GM21576 (cell line): ENCODE measurements at regions not wholly inside any gene's neighbourhood (a gene's known extent, or its start where the extent isn't known, plus 50 kb on each side); places are given as distances from the start of the nearest gene placed in this dataset.
"Not testable (repeated sequence)": the region's sequence is repeated elsewhere in the genome, so short reads cannot be mapped to it uniquely, and the experiment has no call there.

Experiments
- ATAC-seq: cut with Tn5 transposase; IDR thresholded peaks from one replicate; pipeline ENCODE4 v1.9.1; 2021; ENCODE audit warnings: mild to moderate bottlenecking, moderate library complexity; ENCODE audit not compliant: unreplicated experiment

GRCh38 chrX:16316331-16316730, 149.1 kb downstream of the MAGEB17 start:
- ATAC-seq = no peak

GRCh38 chrX:16319929-16320328, 152.6 kb downstream of the MAGEB17 start:
- ATAC-seq = no peak

GRCh38 chrX:16320765-16321355, 153.6 kb downstream of the MAGEB17 start:
- ATAC-seq = no peak

- no peak for ATAC-seq
Observed at GRCh38 chrX:16333453-16333852, 166.2 kb downstream of the MAGEB17 start.

- no peak for ATAC-seq
Observed at GRCh38 chrX:16335181-16335580, 167.9 kb downstream of the MAGEB17 start.

- no peak for ATAC-seq
Observed at GRCh38 chrX:16347968-16348670, 180.8 kb downstream of the MAGEB17 start.

GRCh38 chrX:16357902-16358301, 190.6 kb downstream of the MAGEB17 start:
- no peak for ATAC-seq

- not testable (repeated sequence) for ATAC-seq
Observed at GRCh38 chrX:16360056-16360455, 192.8 kb downstream of the MAGEB17 start.

- ATAC-seq = no peak
Observed at GRCh38 chrX:16368696-16369095, 201.4 kb downstream of the MAGEB17 start.

- ATAC-seq = no peak
Observed at GRCh38 chrX:16376056-16376455, 208.8 kb downstream of the MAGEB17 start.

GRCh38 chrX:16386126-16386525, 218.8 kb downstream of the MAGEB17 start:
- ATAC-seq = no peak

GRCh38 chrX:16392597-16392996, 225.3 kb downstream of the MAGEB17 start:
- no peak for ATAC-seq

GRCh38 chrX:16394290-16394689, 227.0 kb downstream of the MAGEB17 start:
- no peak for ATAC-seq

GRCh38 chrX:16403808-16404207, 236.5 kb downstream of the MAGEB17 start:
- no peak for ATAC-seq

GRCh38 chrX:16416588-16416987, 233.4 kb upstream of the S100G start:
- ATAC-seq = no peak

- ATAC-seq = no peak
Observed at GRCh38 chrX:16418650-16419049, 231.3 kb upstream of the S100G start.

GRCh38 chrX:16427668-16428067, 222.3 kb upstream of the S100G start:
- ATAC-seq = no peak

- no peak for ATAC-seq
Observed at GRCh38 chrX:16429406-16429805, 220.6 kb upstream of the S100G start.

- no peak for ATAC-seq
Observed at GRCh38 chrX:16431266-16431665, 218.7 kb upstream of the S100G start.

GRCh38 chrX:16433021-16433420, 216.9 kb upstream of the S100G start:
- ATAC-seq = no peak

GRCh38 chrX:16435399-16435986, 214.5 kb upstream of the S100G start:
- ATAC-seq = no peak
